ENCODE measurements at regions not wholly inside any gene's neighbourhood (a gene's known extent, or its start where the extent isn't known, plus 50 kb on each side); places are given as distances from the start of the nearest gene placed in this dataset.

GRCh38 chr4:63123441-63123840 is 1285.8 kb downstream of the TECRL start:
- H4K20me1 ChIP-seq (ENCODE audit: insufficient read depth, low read length) = no peaks in the 10 kb centered on the region
- no peak overlapping the region for H2AFZ ChIP-seq (ENCODE audit: low read length)
- no TSS peak for BruUV-seq (replicated peaks)
- H3K27me3 ChIP-seq (ENCODE audit: control insufficient read depth in 1 of 2, insufficient read depth in 2 of 2, low read length in 2 of 2) = no peaks in the 10 kb centered on the region
- no peak overlapping the region for H3K4me3 ChIP-seq (replicated peaks in 1 of 3; ENCODE audit: insufficient read depth in 1 of 3, low read depth in 2 of 3, low read length in 3 of 3)
- in situ Hi-C loops (cut with HindIII; ENCODE audit: extremely low pct_ligation_motif_present, low pct_unique_long_range_greater_than_20kb) (no loop called here), intact Hi-C loops (cut with micrococcal nuclease; ENCODE audit: unreplicated experiment) (no loop called here)
- H3K9me3 ChIP-seq (ENCODE audit: low read length) = peaks cover 24% of the 10 kb centered on the region; the same call in 1 of the 2 replicates
- no peaks in the 10 kb centered on the region for H3K36me3 ChIP-seq (replicated peaks in 1 of 2; ENCODE audit: control insufficient read depth in 1 of 2, insufficient read depth in 2 of 2, low read length in 2 of 2)
- peak; percentile 6 for DNase-seq (ENCODE audit: low spot score)
- TF ChIP-seq REPIN1 (CRISPR knock-in tag; IDR thresholded peaks at IDR 0.05; ENCODE audit: borderline replicate concordance, low read depth) (no peak), ELF1 (CRISPR knock-in tag; IDR thresholded peaks at IDR 0.05) (no peak), NFYB (CRISPR knock-in tag; IDR thresholded peaks at IDR 0.05) (0 out of 2 replicates have a peak, but pooled peaks have one; percentile 29)
- TF ChIP-seq, protein P1, sequence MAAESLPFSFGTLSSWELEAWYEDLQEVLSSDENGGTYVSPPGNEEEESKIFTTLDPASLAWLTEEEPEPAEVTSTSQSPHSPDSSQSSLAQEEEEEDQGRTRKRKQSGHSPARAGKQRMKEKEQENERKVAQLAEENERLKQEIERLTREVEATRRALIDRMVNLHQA (CRISPR knock-in tag; IDR thresholded peaks at IDR 0.05) = no peak
- TF ChIP-seq, protein P2, sequence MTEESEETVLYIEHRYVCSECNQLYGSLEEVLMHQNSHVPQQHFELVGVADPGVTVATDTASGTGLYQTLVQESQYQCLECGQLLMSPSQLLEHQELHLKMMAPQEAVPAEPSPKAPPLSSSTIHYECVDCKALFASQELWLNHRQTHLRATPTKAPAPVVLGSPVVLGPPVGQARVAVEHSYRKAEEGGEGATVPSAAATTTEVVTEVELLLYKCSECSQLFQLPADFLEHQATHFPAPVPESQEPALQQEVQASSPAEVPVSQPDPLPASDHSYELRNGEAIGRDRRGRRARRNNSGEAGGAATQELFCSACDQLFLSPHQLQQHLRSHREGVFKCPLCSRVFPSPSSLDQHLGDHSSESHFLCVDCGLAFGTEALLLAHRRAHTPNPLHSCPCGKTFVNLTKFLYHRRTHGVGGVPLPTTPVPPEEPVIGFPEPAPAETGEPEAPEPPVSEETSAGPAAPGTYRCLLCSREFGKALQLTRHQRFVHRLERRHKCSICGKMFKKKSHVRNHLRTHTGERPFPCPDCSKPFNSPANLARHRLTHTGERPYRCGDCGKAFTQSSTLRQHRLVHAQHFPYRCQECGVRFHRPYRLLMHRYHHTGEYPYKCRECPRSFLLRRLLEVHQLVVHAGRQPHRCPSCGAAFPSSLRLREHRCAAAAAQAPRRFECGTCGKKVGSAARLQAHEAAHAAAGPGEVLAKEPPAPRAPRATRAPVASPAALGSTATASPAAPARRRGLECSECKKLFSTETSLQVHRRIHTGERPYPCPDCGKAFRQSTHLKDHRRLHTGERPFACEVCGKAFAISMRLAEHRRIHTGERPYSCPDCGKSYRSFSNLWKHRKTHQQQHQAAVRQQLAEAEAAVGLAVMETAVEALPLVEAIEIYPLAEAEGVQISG (CRISPR knock-in tag; IDR thresholded peaks at IDR 0.05) = no peak
- no peaks in the 10 kb centered on the region for H3K4me1 ChIP-seq (ENCODE audit: insufficient read depth, low read length)
- no peak overlapping the region for H3K27ac ChIP-seq (ENCODE audit: extremely low read length, insufficient read depth, low read length)
- ChIA-PET POLR2A (no interaction called here), CTCF (ENCODE audit: low intra/inter-chr PET ratio, low total read pairs) (no interaction called here)
- no peaks in the 10 kb centered on the region for H3K79me2 ChIP-seq (ENCODE audit: insufficient read depth, low read length)
- ATAC-seq = no peak
- FAIRE-seq = no peak
- no peak overlapping the region for H3K9ac ChIP-seq (ENCODE audit: insufficient read depth, low read depth, low read length)
- H3K4me2 ChIP-seq (ENCODE audit: low read depth, low read length) = no peak overlapping the region
- WGBS (ENCODE audit: low lambda C conversion rate) = 4% methylated on average over 5 of the region's 5 CpGs

DNA sequence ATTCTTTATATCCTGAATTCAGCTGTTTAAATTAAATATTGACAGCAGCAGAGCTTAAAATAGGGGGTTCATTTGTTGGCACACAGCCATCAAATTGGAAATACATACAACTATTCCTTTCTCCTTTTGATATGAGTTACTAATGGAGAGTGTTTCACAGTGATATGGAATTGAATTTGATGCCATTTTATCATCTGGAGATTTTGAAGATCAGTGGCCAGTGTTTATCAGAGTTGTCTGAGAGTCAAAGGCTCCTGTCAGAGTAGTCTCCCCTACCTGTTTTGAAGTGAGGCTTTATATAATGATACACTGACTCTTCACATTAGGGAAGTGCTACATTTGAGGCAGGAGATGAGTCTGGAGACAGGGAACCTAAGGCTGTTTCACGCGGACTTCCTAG is 1286.3 kb downstream of the TECRL start:
- H3K79me2 ChIP-seq (ENCODE audit: insufficient read depth, low read length) = no peaks in the 10 kb centered on the region
- ATAC-seq (no peak), DNase-seq (ENCODE audit: low spot score) (no peak), FAIRE-seq (no peak)
- H3K27ac ChIP-seq (ENCODE audit: extremely low read length, insufficient read depth, low read length) = no peak overlapping the region
- H3K4me1 ChIP-seq (ENCODE audit: insufficient read depth, low read length) = no peaks in the 10 kb centered on the region
- no peaks in the 10 kb centered on the region for H4K20me1 ChIP-seq (ENCODE audit: insufficient read depth, low read length)
- intact Hi-C loops (cut with micrococcal nuclease; ENCODE audit: unreplicated experiment) (no loop called here), in situ Hi-C loops (cut with HindIII; ENCODE audit: extremely low pct_ligation_motif_present, low pct_unique_long_range_greater_than_20kb) (no loop called here)
- no peaks in the 10 kb centered on the region for H3K27me3 ChIP-seq (ENCODE audit: control insufficient read depth in 1 of 2, insufficient read depth in 2 of 2, low read length in 2 of 2)
- 94% methylated on average over 2 of the region's 2 CpGs for WGBS (ENCODE audit: low lambda C conversion rate)
- H3K4me2 ChIP-seq (ENCODE audit: low read depth, low read length) = no peak overlapping the region
- BruUV-seq (replicated peaks) = no TSS peak
- ChIA-PET CTCF (ENCODE audit: low intra/inter-chr PET ratio, low total read pairs) (no interaction called here), POLR2A (no interaction called here)
- H3K9ac ChIP-seq (ENCODE audit: insufficient read depth, low read depth, low read length) = no peak overlapping the region
- no peak overlapping the region for H3K4me3 ChIP-seq (replicated peaks in 1 of 3; ENCODE audit: insufficient read depth in 1 of 3, low read depth in 2 of 3, low read length in 3 of 3)
- no peaks in the 10 kb centered on the region for H3K36me3 ChIP-seq (replicated peaks in 1 of 2; ENCODE audit: control insufficient read depth in 1 of 2, insufficient read depth in 2 of 2, low read length in 2 of 2)
- H2AFZ ChIP-seq (ENCODE audit: low read length) = no peak overlapping the region
- peaks cover 26% of the 10 kb centered on the region for H3K9me3 ChIP-seq (ENCODE audit: low read length)
- TF ChIP-seq, protein P3, sequence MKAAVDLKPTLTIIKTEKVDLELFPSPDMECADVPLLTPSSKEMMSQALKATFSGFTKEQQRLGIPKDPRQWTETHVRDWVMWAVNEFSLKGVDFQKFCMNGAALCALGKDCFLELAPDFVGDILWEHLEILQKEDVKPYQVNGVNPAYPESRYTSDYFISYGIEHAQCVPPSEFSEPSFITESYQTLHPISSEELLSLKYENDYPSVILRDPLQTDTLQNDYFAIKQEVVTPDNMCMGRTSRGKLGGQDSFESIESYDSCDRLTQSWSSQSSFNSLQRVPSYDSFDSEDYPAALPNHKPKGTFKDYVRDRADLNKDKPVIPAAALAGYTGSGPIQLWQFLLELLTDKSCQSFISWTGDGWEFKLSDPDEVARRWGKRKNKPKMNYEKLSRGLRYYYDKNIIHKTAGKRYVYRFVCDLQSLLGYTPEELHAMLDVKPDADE (CRISPR knock-in tag; IDR thresholded peaks at IDR 0.05) = no peak
- TF ChIP-seq, protein P4, sequence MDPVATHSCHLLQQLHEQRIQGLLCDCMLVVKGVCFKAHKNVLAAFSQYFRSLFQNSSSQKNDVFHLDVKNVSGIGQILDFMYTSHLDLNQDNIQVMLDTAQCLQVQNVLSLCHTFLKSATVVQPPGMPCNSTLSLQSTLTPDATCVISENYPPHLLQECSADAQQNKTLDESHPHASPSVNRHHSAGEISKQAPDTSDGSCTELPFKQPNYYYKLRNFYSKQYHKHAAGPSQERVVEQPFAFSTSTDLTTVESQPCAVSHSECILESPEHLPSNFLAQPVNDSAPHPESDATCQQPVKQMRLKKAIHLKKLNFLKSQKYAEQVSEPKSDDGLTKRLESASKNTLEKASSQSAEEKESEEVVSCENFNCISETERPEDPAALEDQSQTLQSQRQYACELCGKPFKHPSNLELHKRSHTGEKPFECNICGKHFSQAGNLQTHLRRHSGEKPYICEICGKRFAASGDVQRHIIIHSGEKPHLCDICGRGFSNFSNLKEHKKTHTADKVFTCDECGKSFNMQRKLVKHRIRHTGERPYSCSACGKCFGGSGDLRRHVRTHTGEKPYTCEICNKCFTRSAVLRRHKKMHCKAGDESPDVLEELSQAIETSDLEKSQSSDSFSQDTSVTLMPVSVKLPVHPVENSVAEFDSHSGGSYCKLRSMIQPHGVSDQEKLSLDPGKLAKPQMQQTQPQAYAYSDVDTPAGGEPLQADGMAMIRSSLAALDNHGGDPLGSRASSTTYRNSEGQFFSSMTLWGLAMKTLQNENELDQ (CRISPR knock-in tag; IDR thresholded peaks at IDR 0.05; ENCODE audit: borderline replicate concordance) = no peak
- TF ChIP-seq BRF2 (CRISPR knock-in tag; IDR thresholded peaks at IDR 0.05) (no peak), ZNF83 (CRISPR knock-in tag; IDR thresholded peaks at IDR 0.05; ENCODE audit: borderline replicate concordance) (no peak), EEA1 (CRISPR knock-in tag; IDR thresholded peaks at IDR 0.05; ENCODE audit: borderline replicate concordance) (no peak)

All from HepG2 (cell line).